ENCODE measurements at regions not wholly inside any gene's neighbourhood (a gene's known extent, or its start where the extent isn't known, plus 50 kb on each side); places are given as distances from the start of the nearest gene placed in this dataset.

- no peak for DNase-seq (ENCODE audit: low spot score)
- CTCF ChIA-PET, result interaction anchor here (0.5 to 0.7 kb wide), 2 partner anchors 93 to 539 kb away, joined by 3 to 4 read pairs; no protein-coding TSS in a partner anchor
- ATAC-seq, result no peak
- Mint-ChIP-seq H3K9me3 (peaks cover 3% of the 10 kb centered on the region), H3K4me3 (no peak overlapping the region), H3K27ac (no peak overlapping the region), H3K36me3 (no peaks in the 10 kb centered on the region), H3K4me1 (peaks cover 21% of the 10 kb centered on the region), H3K27me3 (ENCODE audit: low read depth) (no peaks in the 10 kb centered on the region; the same call in 1 of the 2 replicates)
- POLR2A ChIA-PET, result no interaction called here
- no peak for TF ChIP-seq USF2 (CRISPR knock-in tag; IDR thresholded peaks at IDR 0.05)
- no peak for TF ChIP-seq MAX (CRISPR knock-in tag; IDR thresholded peaks at IDR 0.05)
- no peak for TF ChIP-seq FOXP4 (CRISPR knock-in tag; IDR thresholded peaks at IDR 0.05)
- no peak for TF ChIP-seq ERG (CRISPR knock-in tag; IDR thresholded peaks at IDR 0.05)
- TF ChIP-seq SOX15 (CRISPR knock-in tag; IDR thresholded peaks at IDR 0.05), result no peak
- TF ChIP-seq ZNF425 (CRISPR knock-in tag; conservative IDR thresholded peaks at IDR 0.05), result no peak
- no peak for TF ChIP-seq ZNF416 (CRISPR knock-in tag; IDR thresholded peaks at IDR 0.05)
Observed at GRCh38 chr15:93882141-93882540, 349.2 kb upstream of the MCTP2 start.

GRCh38 chr15:93881310-93881709 is 350.1 kb upstream of the MCTP2 start:
- POLR2A ChIA-PET, result no interaction called here
- Mint-ChIP-seq H3K36me3 (no peaks in the 10 kb centered on the region), H3K27ac (no peak overlapping the region), H3K4me3 (no peak overlapping the region), H3K4me1 (peaks cover 21% of the 10 kb centered on the region), H3K27me3 (ENCODE audit: low read depth) (no peaks in the 10 kb centered on the region; the same call in 1 of the 2 replicates), H3K9me3 (peaks cover 3% of the 10 kb centered on the region)
- DNase-seq (ENCODE audit: low spot score) (no peak), ATAC-seq (no peak)
- CTCF ChIA-PET, result no interaction called here
- TF ChIP-seq MXD4 (CRISPR knock-in tag; IDR thresholded peaks at IDR 0.05; ENCODE audit: borderline replicate concordance) (no peak), ATF3 (CRISPR knock-in tag; conservative IDR thresholded peaks at IDR 0.05) (no peak), IRF2 (CRISPR knock-in tag; IDR thresholded peaks at IDR 0.05; ENCODE audit: borderline replicate concordance, low read depth) (no peak), TEAD1 (CRISPR knock-in tag; IDR thresholded peaks at IDR 0.05) (no peak), JAZF1 (CRISPR knock-in tag; IDR thresholded peaks at IDR 0.05) (no peak), PREB (CRISPR knock-in tag; IDR thresholded peaks at IDR 0.05; ENCODE audit: borderline replicate concordance) (no peak), FOXK1 (CRISPR knock-in tag; IDR thresholded peaks at IDR 0.05) (no peak), USF1 (CRISPR knock-in tag; IDR thresholded peaks at IDR 0.05) (no peak), GRHL2 (CRISPR knock-in tag; IDR thresholded peaks at IDR 0.05; ENCODE audit: insufficient replicate concordance, severe bottlenecking) (no peak), ZNF532 (CRISPR knock-in tag; IDR thresholded peaks at IDR 0.05; ENCODE audit: borderline replicate concordance) (no peak), CREB1 (CRISPR knock-in tag; IDR thresholded peaks at IDR 0.05) (no peak)
